ENCODE measurements at regions not wholly inside any gene's neighbourhood (a gene's known extent, or its start where the extent isn't known, plus 50 kb on each side); places are given as distances from the start of the nearest gene placed in this dataset.

GRCh38 chr12:124687174-124687902 is 119.9 kb upstream of the NCOR2 start:
- Mint-ChIP-seq H3K4me1 (peaks cover 16% of the 10 kb centered on the region), H3K36me3 (ENCODE audit: low read depth) (no peaks in the 10 kb centered on the region), H3K9me3 (no peaks in the 10 kb centered on the region), H3K27ac (peak overlapping the region; percentile 82), H3K4me3 (peak overlapping the region; percentile 19), H3K27me3 (peaks cover 15% of the 10 kb centered on the region)
- ATAC-seq (replicated peaks): no peak

DNA sequence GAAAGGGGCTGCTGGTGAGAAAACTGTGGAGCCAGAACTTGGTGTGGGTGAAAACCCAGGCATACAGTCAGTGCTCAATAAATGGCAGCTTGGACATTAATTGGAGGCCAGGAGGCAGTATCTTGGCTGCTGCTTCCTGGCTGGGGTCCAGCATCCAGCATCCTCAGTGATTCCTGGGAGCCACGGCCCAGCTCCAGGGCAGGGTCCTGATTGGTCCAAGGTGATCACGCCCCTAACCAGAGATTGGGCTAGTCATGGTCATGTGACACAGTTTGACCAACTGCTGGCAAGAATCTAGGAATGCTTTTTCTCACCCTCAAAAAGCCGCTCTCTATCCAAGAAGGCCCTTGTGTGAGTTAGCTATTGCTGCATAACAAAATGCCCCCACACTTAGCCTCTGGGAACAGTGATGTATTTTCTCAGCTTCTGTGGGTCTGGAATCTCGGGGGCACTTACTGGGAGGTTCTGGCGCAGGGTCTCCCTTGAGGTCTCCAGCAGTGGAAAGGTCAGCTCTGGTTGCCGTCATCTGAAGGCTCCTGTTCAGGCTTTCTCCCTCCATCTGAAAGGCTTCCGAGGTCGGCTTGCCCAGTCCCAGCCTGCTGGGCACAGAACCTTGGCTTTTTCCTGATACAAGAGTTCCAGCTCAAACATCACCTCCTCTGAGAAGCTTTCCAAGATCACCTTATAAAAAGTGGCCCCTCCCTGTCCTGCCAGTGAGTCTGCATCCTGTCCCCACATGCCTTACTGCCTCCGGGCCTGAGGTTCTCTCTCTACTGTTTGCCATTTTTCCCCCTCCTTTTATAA is 119.2 kb upstream of the NCOR2 start:
- Mint-ChIP-seq H3K27me3 (peaks cover 15% of the 10 kb centered on the region), H3K4me1 (peaks cover 21% of the 10 kb centered on the region), H3K4me3 (no peak overlapping the region), H3K27ac (no peak overlapping the region), H3K9me3 (no peaks in the 10 kb centered on the region), H3K36me3 (ENCODE audit: low read depth) (no peaks in the 10 kb centered on the region)
- no peak for ATAC-seq (replicated peaks)

DNA sequence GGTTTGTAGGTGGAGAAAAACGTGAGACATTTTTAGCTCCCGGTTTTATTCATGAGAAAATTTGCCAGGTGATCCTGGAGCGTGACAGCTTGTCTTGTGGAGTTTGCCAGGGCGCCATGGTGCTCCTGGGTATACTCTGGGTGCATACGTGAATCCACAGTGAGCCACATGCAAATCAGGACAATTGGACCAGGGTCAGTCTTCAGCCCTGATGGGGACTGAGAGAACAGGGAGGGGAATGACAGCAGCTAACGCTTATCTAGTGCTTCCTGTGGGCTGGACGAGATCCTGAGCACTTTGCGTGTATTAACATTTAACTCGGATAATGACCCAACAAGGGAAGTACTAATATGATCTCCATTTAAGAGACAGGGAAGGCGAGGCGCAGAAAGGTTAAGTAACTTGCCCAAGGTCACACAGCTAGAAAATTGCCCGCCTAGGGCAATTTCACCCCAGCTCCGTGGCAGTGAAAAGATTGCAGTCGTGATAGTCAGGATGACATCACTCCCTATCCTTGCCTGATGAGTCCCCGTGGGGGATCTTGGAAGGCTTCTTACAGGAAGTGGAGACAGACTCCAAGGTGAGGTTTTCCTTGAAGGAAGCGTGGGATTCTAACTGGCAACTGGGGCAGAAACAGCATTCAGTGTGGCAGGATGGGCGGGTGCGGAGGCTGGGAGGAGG is 118.4 kb upstream of the NCOR2 start:
- Mint-ChIP-seq H3K36me3 (ENCODE audit: low read depth) (no peaks in the 10 kb centered on the region), H3K4me3 (no peak overlapping the region), H3K9me3 (no peaks in the 10 kb centered on the region), H3K27ac (no peak overlapping the region), H3K4me1 (peaks cover 26% of the 10 kb centered on the region), H3K27me3 (peaks cover 15% of the 10 kb centered on the region)
- ATAC-seq (replicated peaks): no peak

GRCh38 chr12:124684971-124685688 is 117.7 kb upstream of the NCOR2 start:
- ATAC-seq (replicated peaks): peak; percentile 63
- peak overlapping the region; percentile 27 for H3K4me3 Mint-ChIP-seq
- H3K4me1 Mint-ChIP-seq: peaks cover 26% of the 10 kb centered on the region
- no peaks in the 10 kb centered on the region for H3K36me3 Mint-ChIP-seq (ENCODE audit: low read depth)
- no peak overlapping the region for H3K27ac Mint-ChIP-seq
- no peaks in the 10 kb centered on the region for H3K9me3 Mint-ChIP-seq
- peaks cover 15% of the 10 kb centered on the region for H3K27me3 Mint-ChIP-seq

GRCh38 chr12:124684496-124684895 is 117.1 kb upstream of the NCOR2 start:
- peak overlapping the region; percentile 27 for H3K4me3 Mint-ChIP-seq
- no peak for ATAC-seq (replicated peaks)
- H3K4me1 Mint-ChIP-seq: peaks cover 26% of the 10 kb centered on the region
- no peaks in the 10 kb centered on the region for H3K9me3 Mint-ChIP-seq
- no peak overlapping the region for H3K27ac Mint-ChIP-seq
- H3K27me3 Mint-ChIP-seq: peaks cover 15% of the 10 kb centered on the region
- no peaks in the 10 kb centered on the region for H3K36me3 Mint-ChIP-seq (ENCODE audit: low read depth)

DNA sequence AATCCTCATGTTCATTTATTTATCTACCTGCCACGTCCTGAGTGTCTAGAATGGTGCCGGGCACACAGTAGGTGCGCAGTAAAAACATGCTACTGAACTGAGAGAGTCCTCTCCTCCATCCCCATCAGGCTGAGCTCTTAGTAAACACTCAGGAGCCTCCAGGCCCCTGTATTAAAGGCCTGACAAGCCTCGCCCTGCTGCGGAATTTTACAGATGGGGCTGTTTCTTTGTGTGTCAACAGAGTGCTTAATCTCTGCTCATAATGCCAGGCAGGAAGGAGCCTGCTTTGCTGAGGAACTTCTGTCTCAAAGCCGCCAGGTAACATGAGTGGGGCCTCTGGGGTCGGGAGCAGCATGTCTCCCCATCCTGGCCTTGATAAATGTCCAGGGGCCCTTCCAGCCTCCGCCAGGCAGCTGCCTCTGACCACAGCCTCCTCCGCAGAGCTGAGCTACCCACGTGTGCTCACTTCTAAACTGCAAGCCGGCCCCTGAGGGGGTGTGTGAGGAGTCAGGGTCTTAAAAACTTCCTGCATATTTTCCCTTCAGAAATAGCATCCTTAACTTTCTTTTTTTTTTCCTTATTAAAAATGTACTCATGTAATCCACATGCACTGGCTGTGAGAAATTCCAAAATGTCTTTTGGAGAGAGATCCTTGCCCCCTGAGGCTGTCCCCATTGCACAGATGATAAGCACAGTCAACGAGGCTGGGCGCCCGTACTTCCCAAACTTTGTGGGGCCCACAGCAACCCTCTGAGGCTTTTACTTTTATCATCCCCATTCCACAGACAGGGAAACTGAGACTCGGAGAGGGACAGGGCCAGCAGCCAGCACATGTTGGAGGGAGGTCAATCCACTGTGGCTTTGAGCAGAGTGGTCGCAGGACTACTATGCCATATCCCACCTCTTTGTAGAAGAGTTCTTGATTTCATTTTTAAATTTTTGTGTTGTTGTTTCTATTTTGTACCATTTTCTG is 116.0 kb upstream of the NCOR2 start:
- Mint-ChIP-seq H3K36me3 (ENCODE audit: low read depth) (no peaks in the 10 kb centered on the region), H3K4me3 (no peak overlapping the region), H3K27me3 (peaks cover 15% of the 10 kb centered on the region), H3K9me3 (no peaks in the 10 kb centered on the region), H3K4me1 (peaks cover 26% of the 10 kb centered on the region), H3K27ac (no peak overlapping the region)
- no peak for ATAC-seq (replicated peaks)

DNA sequence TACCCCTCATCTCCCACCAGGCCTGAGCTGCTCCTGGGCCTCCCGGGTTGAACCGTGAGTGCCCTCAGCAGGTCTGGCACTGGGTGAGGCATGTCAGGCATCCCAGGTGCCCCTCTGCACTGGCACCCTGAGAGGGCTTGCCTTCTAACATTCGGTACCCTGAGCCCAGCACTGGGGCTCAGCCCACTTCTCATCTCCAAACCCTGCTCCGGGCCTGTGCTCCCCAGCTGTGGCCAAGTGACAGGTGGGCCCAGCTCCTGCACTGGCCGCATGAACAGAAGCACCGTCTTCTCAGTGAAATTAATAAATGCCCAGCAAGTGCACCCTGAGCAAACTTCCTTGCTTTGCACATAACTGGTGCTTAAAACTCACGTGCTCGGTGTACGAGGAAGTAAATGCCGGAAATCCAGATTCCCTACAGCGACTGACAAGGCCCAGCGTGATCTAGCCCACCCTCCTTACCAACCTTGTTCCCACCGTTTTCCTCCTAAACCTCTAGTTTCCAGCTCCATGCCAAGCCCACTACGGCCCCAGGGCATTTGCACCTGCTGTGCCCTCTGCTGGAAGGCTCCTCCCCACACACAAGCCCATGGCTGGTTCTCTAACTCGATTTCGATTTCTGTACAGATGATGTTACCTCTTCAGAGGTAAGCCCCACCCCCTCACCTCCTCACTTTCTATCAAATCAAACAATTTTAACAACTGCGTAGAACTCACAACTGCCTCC is 115.2 kb upstream of the NCOR2 start:
- ATAC-seq (replicated peaks): no peak
- H3K4me3 Mint-ChIP-seq: no peak overlapping the region
- H3K4me1 Mint-ChIP-seq: peaks cover 23% of the 10 kb centered on the region
- no peak overlapping the region for H3K27ac Mint-ChIP-seq
- no peaks in the 10 kb centered on the region for H3K36me3 Mint-ChIP-seq (ENCODE audit: low read depth)
- H3K9me3 Mint-ChIP-seq: no peaks in the 10 kb centered on the region
- H3K27me3 Mint-ChIP-seq: peaks cover 13% of the 10 kb centered on the region

DNA sequence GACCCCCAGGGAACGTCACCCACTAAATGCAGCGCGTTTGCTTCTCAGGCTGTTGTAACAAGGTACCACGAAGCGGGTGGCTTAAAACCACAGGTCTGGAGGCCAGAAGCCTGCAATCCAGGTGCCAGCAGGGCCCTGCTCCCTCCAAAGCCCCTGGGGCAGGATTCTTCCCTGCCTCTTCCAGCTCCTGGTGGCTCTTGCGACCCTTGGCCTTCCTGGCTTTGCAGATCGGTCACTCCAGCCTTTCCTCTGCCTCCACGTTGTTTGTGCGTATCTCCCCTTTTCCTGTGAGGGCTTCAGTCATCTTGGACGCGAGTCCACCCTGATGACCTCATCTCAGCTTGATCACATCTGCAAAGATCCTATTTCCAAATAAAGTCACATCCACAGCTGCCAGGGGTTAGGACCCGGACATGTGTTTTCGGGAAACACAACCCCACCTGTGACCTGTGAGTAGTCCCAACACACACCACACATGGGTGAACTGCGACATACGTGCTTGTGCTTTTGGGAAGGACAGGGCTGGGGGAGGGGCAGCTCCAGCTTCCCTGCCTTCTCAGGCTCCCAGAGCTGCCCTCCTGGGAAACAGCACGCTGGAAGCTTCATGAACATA is 114.5 kb upstream of the NCOR2 start:
- Mint-ChIP-seq H3K9me3 (no peaks in the 10 kb centered on the region), H3K27me3 (peaks cover 6% of the 10 kb centered on the region), H3K36me3 (ENCODE audit: low read depth) (no peaks in the 10 kb centered on the region), H3K4me1 (peaks cover 17% of the 10 kb centered on the region), H3K4me3 (peak overlapping the region; percentile 20), H3K27ac (peak overlapping the region; percentile 61)
- no peak for ATAC-seq (replicated peaks)

DNA sequence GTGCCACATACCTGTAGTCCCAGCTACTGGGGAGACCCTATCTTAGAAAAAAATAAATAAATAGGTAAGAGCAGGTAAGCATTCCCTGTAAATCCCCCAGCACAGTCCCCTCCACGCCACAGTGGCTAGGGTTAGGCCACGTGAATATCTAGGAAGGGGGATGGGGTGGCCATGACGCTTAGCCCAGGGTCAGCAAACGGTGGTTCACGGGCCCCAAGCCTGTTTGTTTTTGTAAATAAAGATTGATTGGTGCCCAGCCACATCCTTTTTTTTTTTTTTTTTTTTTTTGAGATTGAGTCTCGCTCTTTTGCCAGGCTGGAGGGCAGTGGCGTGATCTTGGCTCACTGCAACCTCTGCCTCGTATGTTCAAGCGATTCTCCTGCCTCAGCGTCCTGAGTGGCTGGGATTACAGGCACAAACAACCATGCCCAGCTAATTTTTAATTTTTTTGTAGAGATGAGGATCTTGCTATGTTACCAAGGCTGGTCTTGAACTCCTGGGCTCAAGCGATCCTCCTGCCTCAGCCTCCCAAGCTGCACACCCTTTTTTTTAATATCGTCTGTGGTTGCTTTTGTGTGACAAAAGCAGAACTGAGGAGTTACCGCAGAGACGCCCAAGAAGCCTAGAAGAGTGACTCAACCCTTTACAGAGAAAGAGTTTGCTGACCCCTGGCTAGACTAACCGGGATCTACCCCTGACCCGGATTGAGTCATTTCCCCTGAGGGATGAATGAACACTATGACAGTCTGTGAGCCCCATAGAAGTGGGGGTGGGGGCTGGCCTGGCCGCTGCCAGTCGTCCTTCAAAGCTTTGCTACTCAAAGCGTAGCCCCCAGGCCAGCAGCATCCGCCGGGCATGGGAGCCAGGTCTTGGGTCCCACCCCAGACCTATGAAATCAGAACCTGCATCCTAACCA is 113.7 kb upstream of the NCOR2 start:
- Mint-ChIP-seq H3K4me1 (peaks cover 17% of the 10 kb centered on the region), H3K36me3 (ENCODE audit: low read depth) (no peaks in the 10 kb centered on the region), H3K4me3 (peak overlapping the region; percentile 20), H3K27me3 (peaks cover 5% of the 10 kb centered on the region), H3K27ac (peak overlapping the region; percentile 61), H3K9me3 (no peaks in the 10 kb centered on the region)
- peak; percentile 99 for ATAC-seq (replicated peaks)

DNA sequence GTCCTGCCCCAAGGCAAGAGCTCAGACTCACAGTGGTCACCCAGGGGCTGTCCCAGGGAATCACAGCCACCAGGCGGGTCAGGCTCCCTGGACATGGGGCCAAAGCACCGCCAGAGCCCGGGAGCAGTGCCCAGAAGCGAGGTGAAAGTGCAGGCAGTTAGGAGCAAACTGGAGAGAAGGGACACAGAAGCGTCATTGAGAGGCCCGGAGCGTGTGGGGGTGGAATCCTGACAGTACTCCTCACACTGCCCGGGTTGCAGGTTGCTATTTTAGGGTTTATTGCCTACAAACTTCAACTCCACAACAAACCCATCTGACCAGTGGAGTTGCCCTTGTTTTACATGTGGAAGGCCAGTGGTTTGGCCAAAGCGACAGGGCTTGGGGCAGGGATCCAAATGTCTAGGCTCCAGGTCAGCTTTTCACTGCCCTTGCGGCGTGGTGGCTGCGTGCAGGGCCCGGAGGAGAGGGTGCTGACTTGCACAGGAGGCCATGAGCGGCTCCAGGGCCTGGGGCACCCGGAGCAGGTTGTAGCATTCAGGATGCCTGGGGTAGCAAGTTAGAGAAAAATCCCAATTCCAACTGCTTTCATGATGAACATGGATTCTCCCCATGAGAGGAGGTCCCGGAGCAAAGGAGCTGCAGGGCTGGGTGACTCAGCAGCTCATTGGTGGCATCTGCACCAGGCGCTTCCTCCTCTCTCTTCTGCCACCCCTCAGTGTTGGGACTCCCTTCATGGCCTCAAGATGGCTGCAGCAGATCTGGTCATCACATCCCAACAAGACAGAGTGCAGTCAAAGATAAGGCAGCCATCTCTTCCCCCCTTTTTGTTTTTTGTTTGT is 112.3 kb upstream of the NCOR2 start:
- Mint-ChIP-seq H3K9me3 (no peaks in the 10 kb centered on the region), H3K27ac (no peak overlapping the region), H3K27me3 (no peaks in the 10 kb centered on the region), H3K36me3 (ENCODE audit: low read depth) (no peaks in the 10 kb centered on the region), H3K4me3 (no peak overlapping the region), H3K4me1 (peaks cover 13% of the 10 kb centered on the region)
- ATAC-seq (replicated peaks): no peak

- H3K27me3 Mint-ChIP-seq: no peaks in the 10 kb centered on the region
- H3K4me1 Mint-ChIP-seq: peaks cover 10% of the 10 kb centered on the region
- no peak overlapping the region for H3K27ac Mint-ChIP-seq
- no peak overlapping the region for H3K4me3 Mint-ChIP-seq
- H3K36me3 Mint-ChIP-seq (ENCODE audit: low read depth): no peaks in the 10 kb centered on the region
- ATAC-seq (replicated peaks): no peak
- no peaks in the 10 kb centered on the region for H3K9me3 Mint-ChIP-seq
Measured at GRCh38 chr12:124679047-124679446, 111.6 kb upstream of the NCOR2 start.
